GM12878 (cell line): ENCODE measurements at regions not wholly inside any gene's neighbourhood (a gene's known extent, or its start where the extent isn't known, plus 50 kb on each side); places are given as distances from the start of the nearest gene placed in this dataset.

Experiments used
- ATAC-seq: fragments of 200-7000 bp; cut with Tn5 transposase; 3 replicates; pipeline ENCODE4 v1.9.1; 2020; ENCODE audit warnings: mild to moderate bottlenecking, moderate library complexity
- BruUV-seq: library from RNA; stranded (reverse); fragments of 400-500 nt; replicated peaks from 2 replicates; lab custom pipeline; 2021; lab: Mats Ljungman, UMichigan
- CTCF ChIA-PET: fragments of 300-600 bp; sonication (Branson Sonifier 250); formaldehyde crosslinking; extraction: SDS; loops from one replicate; lab custom pipeline; 2021; ENCODE audit warnings: inconsistent platforms; lab: Yijun Ruan, JAX
- POLR2A ChIA-PET: fragments of 350-600 bp; formaldehyde crosslinking; extraction: SDS; loops from one replicate; lab custom pipeline; 2021; ENCODE audit warnings: inconsistent platforms; lab: Charles Lee
- RAD21 ChIA-PET: fragments of 300-600 bp; sonication (Branson Sonifier 250); formaldehyde crosslinking; loops from one replicate; lab custom pipeline; 2023; ENCODE audit warnings: antibody characterized with exemption; ENCODE audit not compliant: unreplicated experiment; lab: Charles Lee
- SMC1A ChIA-PET: fragments of 300-600 bp; sonication (Branson Sonifier 250); formaldehyde crosslinking; loops from one replicate; lab custom pipeline; 2023; ENCODE audit not compliant: unreplicated experiment, uncharacterized antibody; lab: Charles Lee
- DNase-seq: peaks from one replicate; pipeline ENCODE4 v3.0.0-alpha.2; 2011; ENCODE audit warnings: low read depth, low spot score
- FAIRE-seq: peaks from 3 replicates; lab custom pipeline; 2011; peaks lifted over from hg19 to GRCh38; lab: Jason Lieb, UNC
- H2AFZ ChIP-seq: 2 replicates; pipeline ENCODE4 v1.6.0; 2011; ENCODE audit warnings: low read depth, low read length, control low read depth; ENCODE audit not compliant: control insufficient read depth
- H3K27ac ChIP-seq: 2 replicates; pipeline ENCODE4 v1.5.1; 2011; ENCODE audit warnings: control low read depth; ENCODE audit not compliant: control insufficient read depth, insufficient read depth
- H3K27me3 ChIP-seq, 2 experiments: replicated peaks in 1 of 2; 2 replicates each; pipeline versions ENCODE4 v1.6.0 to v1.6.1; 2011; ENCODE audit warnings: low read length in 1 of 2; ENCODE audit not compliant: control insufficient read depth in 2 of 2, insufficient read depth in 2 of 2
- H3K36me3 ChIP-seq, 2 experiments: 2 replicates each; pipeline ENCODE4 v1.5.1; 2011; ENCODE audit warnings: low read length in 1 of 2; ENCODE audit not compliant: control insufficient read depth in 2 of 2, insufficient read depth in 2 of 2
- H3K4me1 ChIP-seq: 2 replicates; pipeline ENCODE4 v1.6.1; 2011; ENCODE audit warnings: mild to moderate bottlenecking, low read length, moderate library complexity, mixed read lengths; ENCODE audit not compliant: control insufficient read depth, insufficient read depth
- H3K4me2 ChIP-seq: 2 replicates; pipeline ENCODE4 v1.6.0; 2011; ENCODE audit warnings: control low read depth; ENCODE audit not compliant: control insufficient read depth, insufficient read depth
- H3K4me3 ChIP-seq: fragments of 200-600 bp; sonication (generic); 2 replicates; pipeline ENCODE4 v1.5.1; 2016
- H3K79me2 ChIP-seq: 2 replicates; pipeline ENCODE4 v1.6.0; 2011; ENCODE audit warnings: low read length; ENCODE audit not compliant: control insufficient read depth, insufficient read depth
- H3K9ac ChIP-seq: 2 replicates; pipeline ENCODE4 v1.8.0; 2011; ENCODE audit warnings: low read length, control low read depth, mixed read lengths; ENCODE audit not compliant: control insufficient read depth, insufficient read depth
- H3K9me3 ChIP-seq: replicated peaks from 3 replicates; pipeline ENCODE4 v1.5.1; 2011; ENCODE audit warnings: mild to moderate bottlenecking, low read length; ENCODE audit not compliant: control insufficient read depth, insufficient read depth
- H4K20me1 ChIP-seq: 2 replicates; pipeline ENCODE4 v1.6.0; 2011; ENCODE audit not compliant: control insufficient read depth, insufficient read depth
- BMI1 ChIP-seq: fragments of 450-650 bp; IDR thresholded peaks from 2 replicates; pipeline ENCODE4 v1.6.1; 2016; ENCODE audit warnings: mild to moderate bottlenecking, moderate library complexity, borderline replicate concordance
- CBX3 ChIP-seq: fragments of 200-600 bp; sonication (generic); IDR thresholded peaks from 2 replicates; pipeline ENCODE4 v1.6.1; 2016; ENCODE audit warnings: low read depth, borderline replicate concordance
- CHD4 ChIP-seq: fragments of 200-600 bp; sonication (generic); IDR thresholded peaks from 2 replicates; pipeline ENCODE4 v1.6.1; 2016; ENCODE audit warnings: mild to moderate bottlenecking
- EGR1 ChIP-seq, 2 experiments: IDR thresholded peaks; 1 replicate in 1 of 2; 2 replicates in 1 of 2; pipeline ENCODE4 v1.6.1; 2011 to 2012; ENCODE audit warnings: low read depth in 2 of 2, low read length in 2 of 2, borderline replicate concordance in 1 of 2, mild to moderate bottlenecking in 1 of 2, moderate library complexity in 1 of 2
- EP300 ChIP-seq, 2 experiments: fragments of 150-350 bp in 1 of 2; IDR thresholded peaks; 2 replicates each; pipeline ENCODE4 v1.6.1; 2011 to 2012; ENCODE audit warnings: low read depth in 2 of 2, low read length in 2 of 2, borderline replicate concordance in 1 of 2, improper control_type of control experiment in 1 of 2, inconsistent platforms in 1 of 2; ENCODE audit not compliant: control insufficient read depth in 1 of 2
- HDAC6 ChIP-seq: fragments of 200-600 bp; sonication (generic); IDR thresholded peaks from one replicate; pipeline ENCODE4 v1.8.0; 2017; ENCODE audit warnings: antibody characterized with exemption; ENCODE audit not compliant: unreplicated experiment
- LARP7 ChIP-seq: fragments of 450-650 bp; IDR thresholded peaks from 2 replicates; pipeline ENCODE4 v1.6.1; 2017; ENCODE audit warnings: mild to moderate bottlenecking
- NFYA ChIP-seq: IDR thresholded peaks from 2 replicates; pipeline ENCODE4 v1.6.1; 2011; ENCODE audit warnings: low read depth, mild to moderate bottlenecking, low read length, improper control_type of control experiment, borderline replicate concordance
- NR2C1 ChIP-seq: fragments of 450-650 bp; IDR thresholded peaks from 2 replicates; pipeline ENCODE4 v1.6.1; 2017; ENCODE audit warnings: antibody characterized with exemption, mild to moderate bottlenecking, moderate library complexity
- POU2F2 ChIP-seq: IDR thresholded peaks from 3 replicates; pipeline ENCODE4 v1.6.1; 2011; ENCODE audit warnings: low read depth, mild to moderate bottlenecking, low read length, borderline replicate concordance
- RELA ChIP-seq: fragments of 450-650 bp; IDR thresholded peaks from 2 replicates; pipeline ENCODE4 v1.8.0; 2014; ENCODE audit warnings: borderline replicate concordance; ENCODE audit not compliant: partially characterized antibody
- SIN3A ChIP-seq: IDR thresholded peaks from 2 replicates; pipeline ENCODE4 v1.6.1; 2012; ENCODE audit warnings: low read depth, low read length, improper control_type of control experiment
- SRF ChIP-seq, 2 experiments: IDR thresholded peaks; 2 replicates each; pipeline ENCODE4 v1.6.1; 2011; ENCODE audit warnings: low read depth in 2 of 2, low read length in 2 of 2, mild to moderate bottlenecking in 1 of 2, moderate library complexity in 1 of 2
- WRNIP1 ChIP-seq: IDR thresholded peaks from 2 replicates; pipeline ENCODE4 v1.6.1; 2011; ENCODE audit warnings: low read depth, low read length, improper control_type of control experiment, borderline replicate concordance
- ZZZ3 ChIP-seq: IDR thresholded peaks from 2 replicates; pipeline ENCODE4 v1.6.1; 2011; ENCODE audit warnings: low read depth; ENCODE audit not compliant: control insufficient read depth, insufficient read length
- WGBS: methylation state at CpG from one replicate; pipeline ENCODE4 v1.1.6; 2016; ENCODE audit warnings: low lambda C conversion rate; ENCODE audit not compliant: insufficient replicate concordance, insufficient coverage; ENCODE audit errors: missing lambda C conversion rate; 5-methylcytosine and 5-hydroxymethylcytosine counted together
- in situ Hi-C: fragments of 300-500 bp; cut with MboI; formaldehyde crosslinking; loops from 9 replicates; pipeline ENCODE4 v1.14.3; 2018; ENCODE audit warnings: mixed read lengths
- intact Hi-C: fragments of 100-400 bp; cut with micrococcal nuclease; formaldehyde crosslinking; loops from one replicate; pipeline ENCODE4 v1.14.2; 2022; ENCODE audit not compliant: unreplicated experiment
- TF ChIP-seq, protein P1 (sequence below): fragments of 450-650 bp; formaldehyde crosslinking; IDR thresholded peaks from 2 replicates; pipeline ENCODE4 v1.4.0; 2022; ENCODE audit warnings: mild to moderate bottlenecking, moderate library complexity

DNA sequence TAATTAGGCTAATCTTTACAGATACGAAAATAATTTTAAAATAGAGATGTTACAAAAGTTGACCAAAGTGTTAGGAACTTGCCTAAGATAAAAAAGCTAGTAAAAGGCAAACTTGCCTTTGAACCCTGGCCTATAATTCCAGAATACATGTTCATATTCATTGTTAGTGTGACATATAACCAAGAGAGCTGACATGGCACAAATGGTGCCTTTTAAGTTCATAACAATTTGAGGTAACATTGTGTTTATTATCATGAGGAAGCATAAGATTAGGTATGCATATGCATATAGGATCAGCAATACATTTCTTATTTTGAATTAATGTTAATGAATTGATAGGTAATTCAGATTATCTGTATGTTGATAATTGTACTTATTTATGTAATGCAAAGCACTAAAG, 1537.9 kb upstream of the PRR20A start:
- RAD21 ChIA-PET = no interaction called here
- BruUV-seq = no TSS peak
- Histone ChIP-seq H3K4me1 (no peaks in the 10 kb centered on the region), H3K9me3 (no peaks in the 10 kb centered on the region), H3K9ac (no peak overlapping the region), H3K4me3 (no peak overlapping the region), H3K4me2 (no peak overlapping the region), H3K36me3 (no peaks in the 10 kb centered on the region), H3K27ac (no peak overlapping the region), H4K20me1 (no peaks in the 10 kb centered on the region), H3K79me2 (no peaks in the 10 kb centered on the region), H3K27me3 (no peaks in the 10 kb centered on the region), H2AFZ (no peak overlapping the region)
- DNase-seq (no peak), ATAC-seq (no peak), FAIRE-seq (no peak)
- 0% methylated on average over 1 of the region's 1 CpG for WGBS
- SMC1A ChIA-PET = no interaction called here
- intact Hi-C loops (no loop called here), in situ Hi-C loops (no loop called here)
- CTCF ChIA-PET = no interaction called here
- no peak for TF ChIP-seq POU2F2
- no peak for TF ChIP-seq HDAC6
- TF ChIP-seq ZZZ3 = no peak
- TF ChIP-seq, protein P1, sequence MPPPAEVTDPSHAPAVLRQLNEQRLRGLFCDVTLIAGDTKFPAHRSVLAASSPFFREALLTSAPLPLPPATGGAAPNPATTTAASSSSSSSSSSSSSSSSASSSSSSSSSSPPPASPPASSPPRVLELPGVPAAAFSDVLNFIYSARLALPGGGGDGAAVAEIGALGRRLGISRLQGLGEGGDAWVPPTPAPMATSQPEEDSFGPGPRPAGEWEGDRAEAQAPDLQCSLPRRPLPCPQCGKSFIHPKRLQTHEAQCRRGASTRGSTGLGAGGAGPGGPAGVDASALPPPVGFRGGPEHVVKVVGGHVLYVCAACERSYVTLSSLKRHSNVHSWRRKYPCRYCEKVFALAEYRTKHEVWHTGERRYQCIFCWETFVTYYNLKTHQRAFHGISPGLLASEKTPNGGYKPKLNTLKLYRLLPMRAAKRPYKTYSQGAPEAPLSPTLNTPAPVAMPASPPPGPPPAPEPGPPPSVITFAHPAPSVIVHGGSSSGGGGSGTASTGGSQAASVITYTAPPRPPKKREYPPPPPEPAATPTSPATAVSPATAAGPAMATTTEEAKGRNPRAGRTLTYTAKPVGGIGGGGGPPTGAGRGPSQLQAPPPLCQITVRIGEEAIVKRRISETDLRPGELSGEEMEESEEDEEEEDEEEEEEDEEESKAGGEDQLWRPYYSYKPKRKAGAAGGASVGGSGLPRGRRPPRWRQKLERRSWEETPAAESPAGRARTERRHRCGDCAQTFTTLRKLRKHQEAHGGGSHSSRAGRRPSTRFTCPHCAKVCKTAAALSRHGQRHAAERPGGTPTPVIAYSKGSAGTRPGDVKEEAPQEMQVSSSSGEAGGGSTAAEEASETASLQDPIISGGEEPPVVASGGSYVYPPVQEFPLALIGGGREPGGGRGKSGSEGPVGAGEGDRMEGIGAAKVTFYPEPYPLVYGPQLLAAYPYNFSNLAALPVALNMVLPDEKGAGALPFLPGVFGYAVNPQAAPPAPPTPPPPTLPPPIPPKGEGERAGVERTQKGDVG (CRISPR knock-in tag) = no peak
- no peak for TF ChIP-seq BMI1
- TF ChIP-seq NFYA = no peak
- no peak for TF ChIP-seq CHD4
- TF ChIP-seq EGR1 (IDR thresholded peaks at IDR 0.05; ENCODE audit: borderline replicate concordance in 1 of 2, low read depth in 2 of 2, low read length in 2 of 2) = no peak
- no peak for TF ChIP-seq NR2C1
- TF ChIP-seq SIN3A = no peak
- no peak for TF ChIP-seq LARP7
- no peak for TF ChIP-seq RELA
- no peak for TF ChIP-seq CBX3
- TF ChIP-seq WRNIP1 = no peak
- no peak for TF ChIP-seq SRF (IDR thresholded peaks at IDR 0.05; ENCODE audit: low read depth in 2 of 2, low read length in 2 of 2)
- TF ChIP-seq EP300 (IDR thresholded peaks at IDR 0.05; ENCODE audit: borderline replicate concordance in 1 of 2, control insufficient read depth in 1 of 2, low read depth in 2 of 2, low read length in 2 of 2) = no peak
- POLR2A ChIA-PET = no interaction called here
